GM12872 (cell line): ENCODE measurements at regions not wholly inside any gene's neighbourhood (a gene's known extent, or its start where the extent isn't known, plus 50 kb on each side); places are given as distances from the start of the nearest gene placed in this dataset.

Experiments
- CTCF ChIP-seq: IDR thresholded peaks from 3 replicates; pipeline ENCODE4 v1.5.1; 2011; ENCODE audit warnings: low read depth, mild to moderate bottlenecking, low read length, moderate library complexity; ENCODE audit not compliant: insufficient read depth

- TF ChIP-seq CTCF, result no peak
Measured at GRCh38 chr21:38879912-38880576, 74.3 kb downstream of the ETS2 start.

GRCh38 chr21:38878379-38879179 lies 72.8 kb downstream of the ETS2 start:
- no peak for TF ChIP-seq CTCF

- no peak for TF ChIP-seq CTCF
Measured at GRCh38 chr21:38875694-38876492, 70.2 kb downstream of the ETS2 start.
